PC-3 (cell line): ENCODE measurements at regions not wholly inside any gene's neighbourhood (a gene's known extent, or its start where the extent isn't known, plus 50 kb on each side); places are given as distances from the start of the nearest gene placed in this dataset.

Experiments
- ATAC-seq: fragments of 200-7000 bp; cut with Tn5 transposase; 2 replicates; pipeline ENCODE4 v1.9.1; 2020; ENCODE audit warnings: mild to moderate bottlenecking, moderate library complexity
- BruUV-seq: library from RNA; stranded (reverse); fragments of 400-500 nt; replicated peaks from 2 replicates; lab custom pipeline; 2021; lab: Mats Ljungman, UMichigan
- CTCF ChIA-PET: fragments of 300-600 bp; sonication (Branson Sonifier 250); formaldehyde crosslinking; loops from one replicate; lab custom pipeline; 2022; ENCODE audit warnings: antibody characterized with exemption; lab: Charles Lee
- POLR2A ChIA-PET: fragments of 300-600 bp; sonication (Branson Sonifier 250); formaldehyde crosslinking; loops from one replicate; lab custom pipeline; 2022; ENCODE audit warnings: antibody characterized with exemption; ENCODE audit not compliant: unreplicated experiment; lab: Charles Lee
- DNase-seq: peaks from one replicate; pipeline ENCODE4 v3.0.0-alpha.2; 2015
- H2AFZ ChIP-seq: fragments of 300-600 bp; sonication (generic); 2 replicates; pipeline ENCODE4 v1.6.0; 2016; ENCODE audit warnings: antibody characterized with exemption, low read length
- H3F3A ChIP-seq: fragments of 300-600 bp; sonication (generic); one replicate; pipeline ENCODE4 v1.6.0; 2017; ENCODE audit warnings: antibody characterized with exemption, low read length, control low read depth, mild to moderate bottlenecking; ENCODE audit not compliant: unreplicated experiment
- H3K27ac ChIP-seq: fragments of 300-600 bp; sonication (generic); 2 replicates; pipeline ENCODE4 v1.5.1; 2016; ENCODE audit warnings: mild to moderate bottlenecking, low read length
- H3K27me3 ChIP-seq: fragments of 300-600 bp; sonication (generic); 2 replicates; pipeline ENCODE4 v1.6.1; 2016; ENCODE audit warnings: low read length, mixed read lengths
- H3K36me3 ChIP-seq: fragments of 300-600 bp; sonication (generic); 2 replicates; pipeline ENCODE4 v1.6.1; 2016; ENCODE audit warnings: low read depth, mixed run types, low read length, mixed read lengths
- H3K4me1 ChIP-seq: fragments of 300-600 bp; sonication (generic); 2 replicates; pipeline ENCODE4 v1.5.1; 2016; ENCODE audit warnings: low read length; ENCODE audit not compliant: insufficient read depth
- H3K4me2 ChIP-seq: fragments of 300-600 bp; sonication (generic); 2 replicates; pipeline ENCODE4 v1.6.0; 2016; ENCODE audit warnings: low read length
- H3K4me3 ChIP-seq: fragments of 300-600 bp; sonication (generic); 2 replicates; pipeline ENCODE4 v1.5.1; 2016; ENCODE audit warnings: mild to moderate bottlenecking, low read length, mixed read lengths
- H3K79me2 ChIP-seq: fragments of 300-600 bp; sonication (generic); 2 replicates; pipeline ENCODE4 v1.6.1; 2017; ENCODE audit warnings: low read length, mixed read lengths
- H3K9ac ChIP-seq: fragments of 300-600 bp; sonication (generic); 2 replicates; pipeline ENCODE4 v1.6.0; 2016; ENCODE audit warnings: mild to moderate bottlenecking, low read length
- H3K9me2 ChIP-seq: fragments of 300-600 bp; sonication (generic); replicated peaks from 2 replicates; pipeline ENCODE4 v1.6.1; 2016; ENCODE audit warnings: mixed run types, low read length, mixed read lengths
- H3K9me3 ChIP-seq: fragments of 300-600 bp; sonication (generic); 2 replicates; pipeline ENCODE4 v1.6.1; 2016; ENCODE audit warnings: low read length, mixed read lengths
- H4K20me1 ChIP-seq: fragments of 300-600 bp; sonication (generic); 2 replicates; pipeline ENCODE4 v1.6.1; 2016; ENCODE audit warnings: low read length, mixed read lengths
- EZH2 ChIP-seq: fragments of 300-600 bp; sonication (generic); IDR thresholded peaks from one replicate; pipeline ENCODE4 v1.6.1; 2017; ENCODE audit warnings: antibody characterized with exemption, mild to moderate bottlenecking, low read length; ENCODE audit not compliant: unreplicated experiment
- EZH2phosphoT487 ChIP-seq: fragments of 300-600 bp; sonication (generic); IDR thresholded peaks from 2 replicates; pipeline ENCODE4 v1.6.1; 2018; ENCODE audit warnings: mild to moderate bottlenecking, antibody characterized with exemption, low read length, borderline replicate concordance
- intact Hi-C: fragments of 100-400 bp; cut with micrococcal nuclease; formaldehyde crosslinking; loops from 2 replicates; pipeline ENCODE4 v1.9.0; 2023
- TF ChIP-seq, protein P1 (sequence below): fragments of 300-600 bp; sonication (generic); conservative IDR thresholded peaks from 2 replicates; pipeline ENCODE4 v1.5.1; 2017; ENCODE audit warnings: antibody characterized with exemption, low read depth, mild to moderate bottlenecking, low read length

DNA sequence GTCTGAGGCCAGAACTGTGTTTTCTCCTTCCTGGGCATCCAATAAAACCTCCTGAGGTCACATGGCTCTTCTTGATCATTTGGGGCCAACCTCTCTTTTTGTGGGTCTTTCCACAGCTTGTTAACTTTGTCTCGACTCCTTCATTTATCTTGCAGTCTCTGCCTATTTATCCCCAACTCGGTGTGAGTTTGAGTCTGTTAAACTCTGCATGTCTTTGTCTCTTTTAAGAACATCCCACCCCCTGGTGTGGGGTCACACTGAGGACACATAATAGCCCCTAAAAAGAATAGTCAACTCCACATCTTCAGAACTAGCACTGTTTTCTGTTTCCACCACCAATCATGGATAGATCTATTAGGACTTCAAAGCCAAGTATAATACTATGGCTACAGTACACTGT, 187.2 kb downstream of the TLE3 start:
- no peak overlapping the region for H3K9ac ChIP-seq
- H3K9me2 ChIP-seq = no peaks in the 10 kb centered on the region
- CTCF ChIA-PET = no interaction called here
- intact Hi-C loops = no loop called here
- H3K4me3 ChIP-seq = no peak overlapping the region
- H3K27ac ChIP-seq = no peak overlapping the region
- no peak for ATAC-seq
- H3K79me2 ChIP-seq = no peaks in the 10 kb centered on the region
- H2AFZ ChIP-seq = no peak overlapping the region
- POLR2A ChIA-PET = no interaction called here
- H4K20me1 ChIP-seq = no peaks in the 10 kb centered on the region
- BruUV-seq = no TSS peak
- no peaks in the 10 kb centered on the region for H3K9me3 ChIP-seq
- H3K4me1 ChIP-seq = no peaks in the 10 kb centered on the region
- H3K27me3 ChIP-seq = no peaks in the 10 kb centered on the region
- no peaks in the 10 kb centered on the region for H3F3A ChIP-seq
- no peaks in the 10 kb centered on the region for H3K36me3 ChIP-seq
- H3K4me2 ChIP-seq = no peak overlapping the region
- no peak for DNase-seq
- TF ChIP-seq EZH2phosphoT487 (no peak), EZH2 (no peak)
- TF ChIP-seq, protein P1, sequence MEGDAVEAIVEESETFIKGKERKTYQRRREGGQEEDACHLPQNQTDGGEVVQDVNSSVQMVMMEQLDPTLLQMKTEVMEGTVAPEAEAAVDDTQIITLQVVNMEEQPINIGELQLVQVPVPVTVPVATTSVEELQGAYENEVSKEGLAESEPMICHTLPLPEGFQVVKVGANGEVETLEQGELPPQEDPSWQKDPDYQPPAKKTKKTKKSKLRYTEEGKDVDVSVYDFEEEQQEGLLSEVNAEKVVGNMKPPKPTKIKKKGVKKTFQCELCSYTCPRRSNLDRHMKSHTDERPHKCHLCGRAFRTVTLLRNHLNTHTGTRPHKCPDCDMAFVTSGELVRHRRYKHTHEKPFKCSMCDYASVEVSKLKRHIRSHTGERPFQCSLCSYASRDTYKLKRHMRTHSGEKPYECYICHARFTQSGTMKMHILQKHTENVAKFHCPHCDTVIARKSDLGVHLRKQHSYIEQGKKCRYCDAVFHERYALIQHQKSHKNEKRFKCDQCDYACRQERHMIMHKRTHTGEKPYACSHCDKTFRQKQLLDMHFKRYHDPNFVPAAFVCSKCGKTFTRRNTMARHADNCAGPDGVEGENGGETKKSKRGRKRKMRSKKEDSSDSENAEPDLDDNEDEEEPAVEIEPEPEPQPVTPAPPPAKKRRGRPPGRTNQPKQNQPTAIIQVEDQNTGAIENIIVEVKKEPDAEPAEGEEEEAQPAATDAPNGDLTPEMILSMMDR = no peak

DNA sequence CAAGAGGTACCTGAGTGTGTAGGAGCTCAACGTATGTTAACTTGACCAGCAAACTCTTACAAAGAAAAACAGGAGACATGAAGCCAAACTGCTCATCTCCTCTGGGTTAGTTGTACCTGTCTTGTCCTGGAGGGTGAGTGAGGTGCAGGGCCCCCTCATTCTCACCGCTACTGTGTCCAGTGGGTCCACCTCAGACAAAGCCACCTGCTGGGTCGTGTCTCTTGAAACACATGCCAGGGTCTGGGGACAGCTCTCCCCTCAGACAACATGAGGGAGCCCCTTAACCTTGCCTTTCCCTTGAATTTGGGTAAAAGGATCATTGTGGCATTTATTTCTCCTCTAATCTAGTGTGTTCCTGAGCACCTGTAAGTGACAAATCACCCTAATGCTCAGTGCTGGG, 185.6 kb downstream of the TLE3 start:
- Histone ChIP-seq H3K36me3 (no peaks in the 10 kb centered on the region), H3K79me2 (no peaks in the 10 kb centered on the region), H3F3A (no peaks in the 10 kb centered on the region), H3K4me2 (no peak overlapping the region), H3K9me3 (no peaks in the 10 kb centered on the region), H3K27me3 (peaks cover 9% of the 10 kb centered on the region; the same call in 1 of the 2 replicates), H3K9ac (no peak overlapping the region), H3K9me2 (no peaks in the 10 kb centered on the region), H3K4me3 (no peak overlapping the region), H3K27ac (no peak overlapping the region), H2AFZ (no peak overlapping the region), H4K20me1 (no peaks in the 10 kb centered on the region), H3K4me1 (no peaks in the 10 kb centered on the region)
- no TSS peak for BruUV-seq
- intact Hi-C loops = no loop called here
- ChIA-PET CTCF (no interaction called here), POLR2A (no interaction called here)
- TF ChIP-seq EZH2 (no peak), EZH2phosphoT487 (no peak)
- TF ChIP-seq, protein P1 = no peak
- DNase-seq (no peak), ATAC-seq (no peak)

DNA sequence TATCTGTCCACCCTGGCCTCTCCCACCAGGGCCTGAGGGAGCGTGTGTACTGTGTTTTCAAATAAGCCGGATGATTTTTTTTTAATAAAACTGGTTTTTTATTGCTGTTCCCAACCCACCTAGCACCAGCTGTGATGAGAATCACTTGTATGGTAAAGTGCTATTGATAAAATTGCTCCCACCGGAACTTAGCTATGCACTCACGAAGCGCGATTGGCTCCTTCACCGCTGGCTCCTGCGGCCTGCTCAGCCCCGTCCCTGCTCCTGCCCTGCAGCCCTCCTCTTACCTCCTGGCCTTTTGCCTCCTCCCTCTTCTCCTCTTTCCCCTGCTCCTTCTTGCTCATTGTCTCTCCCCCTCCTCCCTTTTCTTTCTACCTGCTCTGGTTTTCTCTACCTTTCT, 183.7 kb downstream of the TLE3 start:
- CTCF ChIA-PET = no interaction called here
- BruUV-seq = no TSS peak
- POLR2A ChIA-PET = no interaction called here
- intact Hi-C loops = no loop called here
- Histone ChIP-seq H3K36me3 (no peaks in the 10 kb centered on the region), H3K9ac (no peak overlapping the region), H2AFZ (no peak overlapping the region), H3K4me3 (no peak overlapping the region), H3K4me1 (no peaks in the 10 kb centered on the region), H3K4me2 (no peak overlapping the region), H3K79me2 (no peaks in the 10 kb centered on the region), H3F3A (no peaks in the 10 kb centered on the region), H3K27ac (no peak overlapping the region), H3K9me3 (no peaks in the 10 kb centered on the region), H3K9me2 (no peaks in the 10 kb centered on the region), H3K27me3 (peaks cover 24% of the 10 kb centered on the region; the same call in 1 of the 2 replicates), H4K20me1 (no peaks in the 10 kb centered on the region)
- DNase-seq (no peak), ATAC-seq (no peak)
- no peak for TF ChIP-seq EZH2
- TF ChIP-seq EZH2phosphoT487 = no peak
- TF ChIP-seq, protein P1 = no peak
